Activated B cell treated with CpG ODN at 0.5 μM for 24 hours (primary cell): ENCODE measurements at regions not wholly inside any gene's neighbourhood (a gene's known extent, or its start where the extent isn't known, plus 50 kb on each side); places are given as distances from the start of the nearest gene placed in this dataset.

Experiments used
- ATAC-seq: fragments of 200-7000 bp; cut with Tn5 transposase; one replicate; pipeline ENCODE4 v1.10.0; 2021; ENCODE audit warnings: low read depth, mild to moderate bottlenecking, moderate library complexity
- CTCF ChIA-PET: fragments of 350-600 bp; sonication (Branson Sonifier 250); formaldehyde crosslinking; loops from one replicate; lab custom pipeline; 2021; ENCODE audit warnings: antibody characterized with exemption; lab: Charles Lee
- POLR2A ChIA-PET: fragments of 350-600 bp; sonication (Branson Sonifier 250); formaldehyde crosslinking; loops from one replicate; lab custom pipeline; 2021; ENCODE audit warnings: antibody characterized with exemption; lab: Charles Lee
- DNase-seq: peaks from one replicate; pipeline ENCODE4 v3.0.0; 2022
- H3K27ac Mint-ChIP-seq: one replicate; pipeline ENCODE4 v1.8.0; 2020; ENCODE audit warnings: mixed read lengths
- H3K27me3 Mint-ChIP-seq: one replicate; pipeline ENCODE4 v1.8.0; 2021; ENCODE audit warnings: mixed read lengths
- H3K36me3 Mint-ChIP-seq: one replicate; pipeline ENCODE4 v1.8.0; 2021; ENCODE audit warnings: low read depth, mixed read lengths
- H3K4me1 Mint-ChIP-seq: one replicate; pipeline ENCODE4 v1.8.0; 2021; ENCODE audit warnings: mixed read lengths
- H3K4me3 Mint-ChIP-seq: one replicate; pipeline ENCODE4 v1.8.0; 2020; ENCODE audit warnings: mild to moderate bottlenecking, mixed read lengths
- H3K9me3 Mint-ChIP-seq: one replicate; pipeline ENCODE4 v1.8.0; 2020; ENCODE audit warnings: mixed read lengths
- intact Hi-C: fragments of 100-400 bp; cut with micrococcal nuclease; formaldehyde crosslinking; loops from one replicate; pipeline ENCODE4 v1.15.1; 2024
- TF ChIP-seq, protein P1 (sequence below): fragments of 200-600 bp; IDR thresholded peaks from one replicate; pipeline ENCODE4 v1.8.0; 2022; ENCODE audit warnings: antibody characterized with exemption, mild to moderate bottlenecking

DNA sequence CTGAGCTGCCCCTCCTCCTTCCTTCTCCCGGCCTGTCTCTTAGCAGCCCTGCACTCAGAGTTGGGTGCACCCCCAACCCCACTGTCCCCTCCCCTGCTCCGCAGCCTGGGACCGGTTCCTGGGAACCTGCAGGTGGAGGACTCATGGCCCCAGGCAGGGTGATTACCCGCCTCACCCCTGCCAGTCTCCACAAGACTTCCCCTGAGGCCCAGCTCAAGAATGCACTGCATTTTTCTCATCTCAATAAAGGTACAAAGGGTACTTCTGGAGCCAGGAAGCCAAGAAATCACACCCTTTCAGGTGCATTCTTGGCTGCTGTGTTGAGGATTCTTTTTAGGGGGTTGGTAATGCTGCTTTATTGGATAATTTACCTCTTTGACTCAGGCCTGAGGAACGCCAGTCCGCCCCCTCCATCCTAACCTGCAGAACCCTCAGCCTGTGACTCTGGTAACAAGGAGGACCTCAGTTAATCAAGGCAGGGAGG lies 126.3 kb upstream of the TMPRSS2 start:
- intact Hi-C loops: no loop called here
- TF ChIP-seq, protein P1, sequence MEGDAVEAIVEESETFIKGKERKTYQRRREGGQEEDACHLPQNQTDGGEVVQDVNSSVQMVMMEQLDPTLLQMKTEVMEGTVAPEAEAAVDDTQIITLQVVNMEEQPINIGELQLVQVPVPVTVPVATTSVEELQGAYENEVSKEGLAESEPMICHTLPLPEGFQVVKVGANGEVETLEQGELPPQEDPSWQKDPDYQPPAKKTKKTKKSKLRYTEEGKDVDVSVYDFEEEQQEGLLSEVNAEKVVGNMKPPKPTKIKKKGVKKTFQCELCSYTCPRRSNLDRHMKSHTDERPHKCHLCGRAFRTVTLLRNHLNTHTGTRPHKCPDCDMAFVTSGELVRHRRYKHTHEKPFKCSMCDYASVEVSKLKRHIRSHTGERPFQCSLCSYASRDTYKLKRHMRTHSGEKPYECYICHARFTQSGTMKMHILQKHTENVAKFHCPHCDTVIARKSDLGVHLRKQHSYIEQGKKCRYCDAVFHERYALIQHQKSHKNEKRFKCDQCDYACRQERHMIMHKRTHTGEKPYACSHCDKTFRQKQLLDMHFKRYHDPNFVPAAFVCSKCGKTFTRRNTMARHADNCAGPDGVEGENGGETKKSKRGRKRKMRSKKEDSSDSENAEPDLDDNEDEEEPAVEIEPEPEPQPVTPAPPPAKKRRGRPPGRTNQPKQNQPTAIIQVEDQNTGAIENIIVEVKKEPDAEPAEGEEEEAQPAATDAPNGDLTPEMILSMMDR: no peak
- H3K27ac Mint-ChIP-seq: no peak overlapping the region
- CTCF ChIA-PET: no interaction called here
- H3K9me3 Mint-ChIP-seq: no peaks in the 10 kb centered on the region
- H3K4me1 Mint-ChIP-seq: no peaks in the 10 kb centered on the region
- ATAC-seq (no peak), DNase-seq (no peak)
- H3K36me3 Mint-ChIP-seq: no peaks in the 10 kb centered on the region
- POLR2A ChIA-PET: no interaction called here
- no peak overlapping the region for H3K4me3 Mint-ChIP-seq
- peaks cover 2% of the 10 kb centered on the region for H3K27me3 Mint-ChIP-seq

DNA sequence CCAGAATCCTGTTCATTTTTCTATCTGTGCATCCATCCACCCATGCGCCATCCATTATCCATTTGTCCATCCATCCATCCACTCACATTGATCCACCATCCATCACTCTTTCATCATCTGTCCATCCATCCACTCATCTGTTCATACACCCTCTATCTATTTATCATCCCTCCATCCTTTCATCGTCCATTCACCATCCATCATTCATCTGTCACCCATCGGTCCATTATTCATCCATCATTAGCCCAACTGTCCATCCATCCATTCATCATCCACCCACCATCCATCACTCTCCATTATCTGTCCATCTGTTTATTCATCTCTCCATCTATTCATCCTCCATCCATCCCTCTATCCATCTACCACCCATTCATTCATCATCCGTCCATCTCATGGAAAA lies 125.7 kb upstream of the TMPRSS2 start:
- TF ChIP-seq, protein P1: no peak
- intact Hi-C loops: no loop called here
- CTCF ChIA-PET: no interaction called here
- DNase-seq (no peak), ATAC-seq (no peak)
- Mint-ChIP-seq H3K27me3 (peaks cover 2% of the 10 kb centered on the region), H3K9me3 (no peaks in the 10 kb centered on the region), H3K4me3 (no peak overlapping the region), H3K36me3 (no peaks in the 10 kb centered on the region), H3K27ac (no peak overlapping the region), H3K4me1 (no peaks in the 10 kb centered on the region)
- POLR2A ChIA-PET: no interaction called here

DNA sequence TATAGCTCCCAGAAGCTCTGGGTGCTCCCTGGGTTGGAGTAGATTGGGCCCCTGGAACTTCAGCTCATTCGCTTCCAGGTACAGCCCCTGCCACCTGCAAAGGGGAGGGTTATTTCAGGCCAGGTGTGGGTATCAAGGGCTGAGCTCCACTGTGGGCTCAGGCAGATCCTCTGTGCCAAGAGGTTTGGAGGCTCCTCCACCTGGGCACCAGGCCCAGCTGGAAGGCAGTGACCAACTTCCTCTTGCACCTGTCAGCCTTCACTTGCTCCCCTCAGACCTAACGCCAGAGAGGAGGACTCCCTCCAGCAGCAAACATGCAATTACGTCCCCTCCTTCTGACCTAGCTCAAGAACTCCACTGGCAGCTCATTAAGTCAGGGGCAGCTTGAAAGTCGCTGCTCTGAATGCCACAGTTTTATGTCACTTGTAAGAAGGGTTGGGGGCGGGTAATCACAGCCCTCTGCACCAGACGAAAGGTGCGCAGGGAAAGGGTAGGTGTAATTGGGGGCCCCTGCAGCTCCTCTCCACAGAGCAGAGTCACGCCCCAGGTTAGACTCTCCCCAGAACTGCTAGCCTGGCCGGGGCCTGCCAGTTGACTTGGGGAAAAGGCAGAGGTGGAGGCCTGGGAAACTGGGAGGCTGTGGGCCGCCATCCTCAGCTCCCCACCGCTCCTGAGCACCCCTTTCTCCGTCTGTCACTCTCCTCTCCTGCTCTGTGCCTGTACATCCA lies 125.0 kb upstream of the TMPRSS2 start:
- intact Hi-C loops: no loop called here

DNA sequence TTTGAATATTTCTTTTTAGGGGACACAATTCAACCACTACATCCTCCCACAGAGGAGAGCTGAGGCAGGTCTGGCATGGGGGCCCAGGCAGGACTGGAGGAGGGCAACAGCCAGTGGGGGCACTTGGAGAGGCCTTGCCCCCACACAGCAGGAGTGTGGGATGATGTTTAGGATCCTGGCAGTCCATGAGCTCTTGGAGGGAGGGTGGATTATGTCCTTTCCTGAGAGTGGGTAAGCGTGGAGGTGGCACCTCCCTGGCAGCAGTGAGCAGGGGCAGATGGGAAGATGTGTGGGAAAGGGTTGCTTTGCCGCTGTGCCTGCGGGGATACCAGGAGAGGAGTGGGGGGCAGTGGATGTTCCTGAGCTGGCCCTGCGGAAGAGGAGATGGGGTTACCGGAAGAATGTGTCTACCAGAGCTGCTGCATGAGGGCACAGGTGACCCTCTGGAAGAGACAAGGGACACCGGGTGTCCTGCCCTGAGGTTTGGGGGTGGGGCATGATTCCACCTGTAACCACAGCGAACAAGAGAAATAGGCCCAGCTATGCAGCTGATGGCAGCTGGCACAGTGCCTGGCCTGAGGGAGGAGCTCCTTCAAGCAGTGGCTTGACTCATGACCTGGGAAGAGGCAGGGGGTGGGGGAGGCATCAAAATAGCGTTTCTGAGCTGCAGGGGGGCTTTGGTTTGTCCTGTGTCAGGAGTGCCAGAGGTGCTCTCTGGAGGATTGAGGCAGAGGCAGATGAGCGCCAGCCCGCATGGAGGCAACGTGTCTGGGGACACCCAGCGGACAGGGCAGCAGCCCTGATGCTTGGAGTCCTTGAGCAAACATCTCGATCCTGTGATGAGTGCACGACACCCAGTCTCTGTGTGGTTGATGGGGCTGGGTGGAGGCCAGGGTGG lies 123.9 kb upstream of the TMPRSS2 start:
- H3K4me1 Mint-ChIP-seq: no peaks in the 10 kb centered on the region

More for the DNA sequence above, 125.0 kb upstream of the TMPRSS2 start:
- CTCF ChIA-PET: no interaction called here
- no peaks in the 10 kb centered on the region for H3K9me3 Mint-ChIP-seq
- no peaks in the 10 kb centered on the region for H3K4me1 Mint-ChIP-seq
- no peak overlapping the region for H3K4me3 Mint-ChIP-seq
- no peaks in the 10 kb centered on the region for H3K36me3 Mint-ChIP-seq
- POLR2A ChIA-PET: no interaction called here
- peaks cover 5% of the 10 kb centered on the region for H3K27me3 Mint-ChIP-seq
- DNase-seq (no peak), ATAC-seq (no peak)
- TF ChIP-seq, protein P1: no peak
- no peak overlapping the region for H3K27ac Mint-ChIP-seq

More for the DNA sequence above, 123.9 kb upstream of the TMPRSS2 start:
- ChIA-PET CTCF (no interaction called here), POLR2A (no interaction called here)
- Mint-ChIP-seq H3K36me3 (no peaks in the 10 kb centered on the region), H3K27ac (no peak overlapping the region), H3K4me3 (no peak overlapping the region), H3K9me3 (no peaks in the 10 kb centered on the region), H3K27me3 (peaks cover 5% of the 10 kb centered on the region)
- intact Hi-C loops: no loop called here
- ATAC-seq (no peak), DNase-seq (no peak)
- TF ChIP-seq, protein P1: no peak
